HG02610 (cell line): ENCODE measurements at regions not wholly inside any gene's neighbourhood (a gene's known extent, or its start where the extent isn't known, plus 50 kb on each side); places are given as distances from the start of the nearest gene placed in this dataset.
"Not testable (repeated sequence)": the region's sequence is repeated elsewhere in the genome, so short reads cannot be mapped to it uniquely, and the experiment has no call there.

Experiments
- ATAC-seq: cut with Tn5 transposase; IDR thresholded peaks from one replicate; pipeline ENCODE4 v1.9.1; 2021; ENCODE audit warnings: mild to moderate bottlenecking, moderate library complexity; ENCODE audit not compliant: unreplicated experiment

- ATAC-seq = no peak
Measured at GRCh38 chr9:24721621-24722020, 175.9 kb upstream of the IZUMO3 start.

- no peak for ATAC-seq
Measured at GRCh38 chr9:24712206-24712605, 166.5 kb upstream of the IZUMO3 start.

GRCh38 chr9:24708814-24709213 is 163.1 kb upstream of the IZUMO3 start:
- no peak for ATAC-seq

DNA sequence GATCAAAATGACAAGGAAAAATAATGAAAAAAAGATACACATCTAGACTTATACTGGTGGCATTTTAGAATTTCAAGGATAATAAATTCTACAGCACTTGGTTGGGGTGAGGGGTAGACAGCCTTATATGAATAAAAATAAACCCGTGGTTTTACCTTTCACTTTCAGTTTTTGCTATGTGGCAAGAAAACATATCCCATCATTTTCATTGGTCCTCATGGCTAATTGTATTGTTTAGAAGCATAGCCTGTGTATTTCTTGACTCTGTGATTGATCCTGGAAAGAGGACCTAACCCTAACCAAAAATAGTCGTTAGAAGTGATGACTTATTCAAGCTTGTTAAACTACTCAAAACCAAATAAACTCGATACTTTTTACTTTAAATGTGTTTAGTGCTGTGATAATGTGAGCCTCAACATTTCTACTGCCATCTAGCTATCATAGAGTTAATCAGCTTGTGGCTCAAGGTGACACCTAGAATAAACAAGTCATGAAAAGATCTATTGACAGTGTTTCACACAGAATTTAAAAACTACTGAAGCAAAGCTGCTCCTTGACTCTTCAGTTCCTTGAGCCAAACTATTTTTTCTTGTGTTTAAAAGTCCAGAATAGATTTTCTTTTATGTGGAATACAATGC is 153.3 kb upstream of the IZUMO3 start:
- peak; percentile 51 for ATAC-seq

DNA sequence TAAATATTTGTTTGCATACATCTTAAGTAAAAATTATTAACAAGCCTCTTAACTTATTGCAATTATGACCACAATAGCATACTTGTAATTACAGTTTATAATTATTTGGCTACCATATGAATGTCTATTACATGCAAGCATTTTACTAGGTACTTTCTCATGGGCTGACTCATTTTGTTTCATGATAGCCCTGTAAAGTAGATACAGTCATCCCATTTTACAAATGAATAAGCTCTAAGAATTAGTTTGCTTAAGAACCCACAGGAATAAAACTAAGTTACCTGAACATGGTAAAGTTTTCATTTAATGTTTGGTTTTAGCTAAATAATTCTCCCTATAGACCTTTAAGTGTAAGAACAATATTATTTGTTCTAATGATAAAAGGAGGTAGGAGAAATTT is 126.6 kb upstream of the IZUMO3 start:
- no peak for ATAC-seq

DNA sequence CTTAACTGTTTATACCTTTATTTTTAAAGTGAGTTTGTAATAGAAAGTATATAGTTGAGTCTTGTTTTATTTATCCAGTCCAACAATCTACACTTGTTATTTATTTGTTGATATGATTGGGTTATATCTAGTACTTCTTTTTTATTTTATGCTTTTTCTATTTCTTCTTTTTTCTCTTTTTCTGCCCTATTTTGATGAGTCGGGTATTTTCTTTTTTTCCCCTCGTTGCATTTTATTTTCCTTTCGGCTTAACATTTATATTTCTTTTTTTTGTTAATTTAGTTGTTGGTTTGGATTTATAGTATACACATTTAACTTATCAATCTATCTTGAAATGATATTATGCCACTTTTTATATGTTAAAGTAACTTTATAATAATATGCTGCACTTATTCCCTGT is 111.7 kb upstream of the IZUMO3 start:
- no peak for ATAC-seq

- ATAC-seq = no peak
Measured at GRCh38 chr9:24652181-24652580, 106.5 kb upstream of the IZUMO3 start.

DNA sequence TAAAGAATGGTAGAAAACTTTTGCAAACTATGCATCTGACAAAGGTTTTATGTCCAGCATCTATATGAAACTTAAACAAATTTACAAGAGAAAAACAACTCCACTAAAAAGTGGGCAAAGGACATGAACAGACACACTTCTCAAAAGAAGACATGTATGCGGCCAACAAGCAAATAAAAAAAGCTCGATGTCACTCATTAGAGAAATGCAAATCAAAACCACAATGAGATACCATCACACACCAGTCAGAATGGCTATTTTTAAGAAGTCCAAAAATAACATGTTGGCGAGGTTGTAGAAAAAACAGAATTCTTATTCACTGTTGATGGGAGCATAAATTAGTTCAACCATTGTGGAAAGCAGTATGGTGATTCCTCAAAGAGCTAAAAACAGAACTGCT is 83.1 kb upstream of the IZUMO3 start:
- not testable (repeated sequence) for ATAC-seq

DNA sequence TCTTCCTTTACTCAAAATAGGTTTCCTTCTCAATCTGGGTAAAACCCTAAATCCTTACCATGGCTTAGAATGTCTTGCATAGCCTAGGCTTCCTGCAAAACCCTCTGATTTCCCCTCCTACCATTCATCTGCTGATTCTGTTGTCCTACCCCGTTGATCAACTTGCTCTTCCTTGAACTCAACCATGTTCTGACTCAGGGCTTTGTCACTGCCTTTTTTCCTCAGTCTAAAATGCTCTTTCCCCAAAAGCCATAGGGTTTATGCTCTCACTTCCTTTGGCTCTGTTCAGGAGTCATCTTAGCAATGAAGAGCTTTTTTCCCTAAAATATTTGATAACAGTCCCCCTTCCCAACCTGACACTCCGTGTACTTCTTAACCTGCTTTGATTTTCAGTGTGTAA is 79.4 kb upstream of the IZUMO3 start:
- ATAC-seq = no peak

- no peak for ATAC-seq
Measured at GRCh38 chr9:24624481-24624880, 78.8 kb upstream of the IZUMO3 start.

DNA sequence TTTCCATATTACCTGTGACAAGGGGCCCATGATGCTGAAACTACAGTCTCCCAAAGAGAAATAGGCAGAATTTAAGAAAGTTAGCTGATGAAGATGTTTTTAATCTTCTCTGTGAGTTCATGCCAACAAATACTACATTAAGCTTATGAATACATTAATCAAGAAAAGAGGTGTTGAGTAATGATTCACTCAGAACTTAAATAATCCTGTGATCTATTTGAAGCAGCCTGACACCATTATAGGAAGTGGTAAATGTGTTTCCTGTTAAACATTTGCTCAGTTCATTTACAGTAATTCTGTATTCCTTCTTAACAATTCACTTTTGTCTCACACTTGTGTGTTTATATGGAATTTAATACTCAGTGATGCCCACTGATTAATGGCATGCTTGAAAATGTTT is 75.0 kb upstream of the IZUMO3 start:
- ATAC-seq = no peak

DNA sequence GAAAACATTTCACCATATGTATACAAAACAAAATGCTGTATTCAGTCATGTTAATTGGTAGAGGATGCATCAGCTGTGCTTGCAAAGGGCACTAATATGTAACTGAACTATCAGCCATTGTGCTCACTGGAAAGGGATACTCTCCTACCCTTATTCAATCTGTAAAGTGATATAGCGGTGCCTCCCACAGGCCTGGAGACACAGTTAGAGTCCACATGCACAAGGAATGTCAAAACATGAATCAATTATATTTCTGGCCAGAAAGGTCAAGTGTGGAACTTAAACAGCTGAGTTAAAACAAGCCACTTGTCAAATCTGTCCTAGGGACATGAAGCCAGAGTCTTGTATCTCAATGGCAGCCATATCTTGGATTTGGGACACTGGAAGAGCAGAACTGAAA is 71.2 kb upstream of the IZUMO3 start:
- ATAC-seq = no peak

- no peak for ATAC-seq
Measured at GRCh38 chr9:24614070-24614469, 68.4 kb upstream of the IZUMO3 start.

- no peak for ATAC-seq
Measured at GRCh38 chr9:24608599-24608998, 62.9 kb upstream of the IZUMO3 start.

GRCh38 chr9:24602693-24603352 is 57.1 kb upstream of the IZUMO3 start:
- no peak for ATAC-seq
